DOHH2 (cell line): ENCODE measurements at regions not wholly inside any gene's neighbourhood (a gene's known extent, or its start where the extent isn't known, plus 50 kb on each side); places are given as distances from the start of the nearest gene placed in this dataset.
"Not testable (repeated sequence)": the region's sequence is repeated elsewhere in the genome, so short reads cannot be mapped to it uniquely, and the experiment has no call there.

Source experiments
- EZH2phosphoT487 ChIP-seq: fragments of 200-600 bp; sonication (generic); IDR thresholded peaks from 2 replicates; pipeline ENCODE4 v1.6.1; 2017; ENCODE audit warnings: borderline replicate concordance, mild to moderate bottlenecking, antibody characterized with exemption, low read length, moderate library complexity, mixed read lengths
- TF ChIP-seq, protein P1 (sequence below): fragments of 200-600 bp; sonication (generic); IDR thresholded peaks from one replicate; pipeline ENCODE4 v1.5.1; 2014; ENCODE audit warnings: antibody characterized with exemption, mild to moderate bottlenecking, low read depth, low read length; ENCODE audit not compliant: poor library complexity, severe bottlenecking

DNA sequence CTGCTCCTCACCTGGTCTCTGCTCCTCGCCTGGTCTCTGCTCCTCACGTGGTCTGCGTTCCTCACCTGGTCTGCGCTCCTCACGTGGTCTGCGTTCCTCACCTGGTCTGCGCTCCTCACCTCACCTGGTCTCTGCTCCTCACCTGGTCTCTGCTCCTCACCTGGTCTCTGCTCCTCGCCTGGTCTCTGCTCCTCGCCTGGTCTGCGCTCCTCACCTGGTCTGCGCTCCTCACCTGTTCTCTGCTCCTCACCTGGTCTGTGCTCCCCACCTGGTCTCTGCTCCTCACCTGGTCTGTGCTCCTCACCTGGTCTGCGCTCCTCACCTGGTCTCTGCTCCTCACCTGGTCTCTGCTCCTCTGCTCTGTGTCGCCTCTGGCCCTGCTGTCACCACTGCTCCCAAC, 73.5 kb upstream of the CTDP1 start:
- TF ChIP-seq, protein P1, sequence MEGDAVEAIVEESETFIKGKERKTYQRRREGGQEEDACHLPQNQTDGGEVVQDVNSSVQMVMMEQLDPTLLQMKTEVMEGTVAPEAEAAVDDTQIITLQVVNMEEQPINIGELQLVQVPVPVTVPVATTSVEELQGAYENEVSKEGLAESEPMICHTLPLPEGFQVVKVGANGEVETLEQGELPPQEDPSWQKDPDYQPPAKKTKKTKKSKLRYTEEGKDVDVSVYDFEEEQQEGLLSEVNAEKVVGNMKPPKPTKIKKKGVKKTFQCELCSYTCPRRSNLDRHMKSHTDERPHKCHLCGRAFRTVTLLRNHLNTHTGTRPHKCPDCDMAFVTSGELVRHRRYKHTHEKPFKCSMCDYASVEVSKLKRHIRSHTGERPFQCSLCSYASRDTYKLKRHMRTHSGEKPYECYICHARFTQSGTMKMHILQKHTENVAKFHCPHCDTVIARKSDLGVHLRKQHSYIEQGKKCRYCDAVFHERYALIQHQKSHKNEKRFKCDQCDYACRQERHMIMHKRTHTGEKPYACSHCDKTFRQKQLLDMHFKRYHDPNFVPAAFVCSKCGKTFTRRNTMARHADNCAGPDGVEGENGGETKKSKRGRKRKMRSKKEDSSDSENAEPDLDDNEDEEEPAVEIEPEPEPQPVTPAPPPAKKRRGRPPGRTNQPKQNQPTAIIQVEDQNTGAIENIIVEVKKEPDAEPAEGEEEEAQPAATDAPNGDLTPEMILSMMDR: not testable (repeated sequence)
- TF ChIP-seq EZH2phosphoT487: not testable (repeated sequence)
